ENCODE measurements at regions not wholly inside any gene's neighbourhood (a gene's known extent, or its start where the extent isn't known, plus 50 kb on each side); places are given as distances from the start of the nearest gene placed in this dataset.

DNA sequence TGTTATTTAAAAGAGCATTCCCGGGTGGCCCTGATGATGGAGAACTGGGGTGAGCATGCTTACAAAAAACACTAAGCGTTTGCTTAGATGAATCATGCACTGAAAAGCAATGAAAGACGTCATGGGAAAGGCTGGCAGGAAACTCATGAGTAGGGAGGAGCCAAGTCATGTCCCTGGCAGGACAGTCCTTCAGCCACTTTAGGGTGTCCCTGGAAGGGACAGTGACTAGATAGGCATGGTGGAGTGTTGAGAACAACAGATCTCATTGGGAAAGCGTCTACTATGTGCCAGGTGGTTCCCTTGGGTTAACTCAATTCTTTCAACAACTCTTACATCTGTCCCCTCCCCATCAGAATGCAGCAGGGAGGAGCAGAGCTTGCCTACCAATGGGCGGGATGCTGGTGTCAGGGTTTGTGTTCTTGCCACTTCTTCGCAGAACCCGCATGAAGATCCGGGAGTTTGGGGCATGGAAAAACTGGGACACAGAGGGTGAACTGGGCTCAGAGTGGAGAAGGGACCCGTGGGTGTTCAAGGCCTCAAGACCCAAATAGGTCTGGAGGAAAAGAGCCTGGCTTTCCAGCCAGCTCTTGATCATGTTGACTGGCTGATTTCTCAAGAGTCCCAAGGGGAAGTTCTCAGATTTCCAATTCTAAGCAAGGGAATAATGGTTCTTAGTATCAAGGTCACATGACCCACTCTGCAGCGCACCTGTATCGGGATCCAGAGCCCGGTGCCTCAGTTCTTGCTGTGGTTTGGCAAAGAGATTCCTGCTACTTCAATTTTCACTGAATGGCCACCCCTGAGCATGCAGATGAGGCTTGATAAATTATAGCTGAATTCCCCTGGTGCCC lies 653.9 kb upstream of the TBX3 start:
- Histone ChIP-seq H3K27me3 (ENCODE audit: control insufficient read depth in 4 of 4, insufficient read depth in 4 of 4, low read length in 3 of 4) (no peaks in the 10 kb centered on the region), H3K4me1 (ENCODE audit: control insufficient read depth in 4 of 4, insufficient read depth in 4 of 4, low read length in 3 of 4) (no peaks in the 10 kb centered on the region), H3K36me3 (ENCODE audit: control insufficient read depth in 4 of 4, insufficient read depth in 3 of 4, low read depth in 1 of 4, low read length in 3 of 4) (no peaks in the 10 kb centered on the region), H3K4me3 (ENCODE audit: low read depth in 1 of 3, low read length in 3 of 3) (no peak overlapping the region), H3K9ac (ENCODE audit: low read depth in 1 of 2, low read length in 2 of 2) (no peak overlapping the region), H3K9me3 (ENCODE audit: control insufficient read depth in 4 of 4, low read length in 3 of 4) (peaks cover 0 to 2% (median under 1%) of the 10 kb centered on the region in 4 donors), H3K27ac (ENCODE audit: low read depth in 1 of 2, low read length in 2 of 2) (no peak overlapping the region)
- WGBS = 77% methylated on average over 12 of the region's 12 CpGs
- DNase-seq (ENCODE audit: low spot score) = no peak
- TF ChIP-seq, protein P1, sequence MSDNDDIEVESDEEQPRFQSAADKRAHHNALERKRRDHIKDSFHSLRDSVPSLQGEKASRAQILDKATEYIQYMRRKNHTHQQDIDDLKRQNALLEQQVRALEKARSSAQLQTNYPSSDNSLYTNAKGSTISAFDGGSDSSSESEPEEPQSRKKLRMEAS (IDR thresholded peaks at IDR 0.05) = no peak
- TF ChIP-seq HNF4G (IDR thresholded peaks at IDR 0.05) (no peak), EGR1 (IDR thresholded peaks at IDR 0.05; ENCODE audit: low read depth in 2 of 2) (no peak), HNF4A (conservative IDR thresholded peaks at IDR 0.05) (no peak), FOXA2 (IDR thresholded peaks at IDR 0.05) (no peak)
- TF ChIP-seq, protein P2, sequence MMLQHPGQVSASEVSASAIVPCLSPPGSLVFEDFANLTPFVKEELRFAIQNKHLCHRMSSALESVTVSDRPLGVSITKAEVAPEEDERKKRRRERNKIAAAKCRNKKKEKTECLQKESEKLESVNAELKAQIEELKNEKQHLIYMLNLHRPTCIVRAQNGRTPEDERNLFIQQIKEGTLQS (IDR thresholded peaks at IDR 0.05) = no peak
- TF ChIP-seq, protein P3, sequence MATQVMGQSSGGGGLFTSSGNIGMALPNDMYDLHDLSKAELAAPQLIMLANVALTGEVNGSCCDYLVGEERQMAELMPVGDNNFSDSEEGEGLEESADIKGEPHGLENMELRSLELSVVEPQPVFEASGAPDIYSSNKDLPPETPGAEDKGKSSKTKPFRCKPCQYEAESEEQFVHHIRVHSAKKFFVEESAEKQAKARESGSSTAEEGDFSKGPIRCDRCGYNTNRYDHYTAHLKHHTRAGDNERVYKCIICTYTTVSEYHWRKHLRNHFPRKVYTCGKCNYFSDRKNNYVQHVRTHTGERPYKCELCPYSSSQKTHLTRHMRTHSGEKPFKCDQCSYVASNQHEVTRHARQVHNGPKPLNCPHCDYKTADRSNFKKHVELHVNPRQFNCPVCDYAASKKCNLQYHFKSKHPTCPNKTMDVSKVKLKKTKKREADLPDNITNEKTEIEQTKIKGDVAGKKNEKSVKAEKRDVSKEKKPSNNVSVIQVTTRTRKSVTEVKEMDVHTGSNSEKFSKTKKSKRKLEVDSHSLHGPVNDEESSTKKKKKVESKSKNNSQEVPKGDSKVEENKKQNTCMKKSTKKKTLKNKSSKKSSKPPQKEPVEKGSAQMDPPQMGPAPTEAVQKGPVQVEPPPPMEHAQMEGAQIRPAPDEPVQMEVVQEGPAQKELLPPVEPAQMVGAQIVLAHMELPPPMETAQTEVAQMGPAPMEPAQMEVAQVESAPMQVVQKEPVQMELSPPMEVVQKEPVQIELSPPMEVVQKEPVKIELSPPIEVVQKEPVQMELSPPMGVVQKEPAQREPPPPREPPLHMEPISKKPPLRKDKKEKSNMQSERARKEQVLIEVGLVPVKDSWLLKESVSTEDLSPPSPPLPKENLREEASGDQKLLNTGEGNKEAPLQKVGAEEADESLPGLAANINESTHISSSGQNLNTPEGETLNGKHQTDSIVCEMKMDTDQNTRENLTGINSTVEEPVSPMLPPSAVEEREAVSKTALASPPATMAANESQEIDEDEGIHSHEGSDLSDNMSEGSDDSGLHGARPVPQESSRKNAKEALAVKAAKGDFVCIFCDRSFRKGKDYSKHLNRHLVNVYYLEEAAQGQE (IDR thresholded peaks at IDR 0.05) = no peak

DNA sequence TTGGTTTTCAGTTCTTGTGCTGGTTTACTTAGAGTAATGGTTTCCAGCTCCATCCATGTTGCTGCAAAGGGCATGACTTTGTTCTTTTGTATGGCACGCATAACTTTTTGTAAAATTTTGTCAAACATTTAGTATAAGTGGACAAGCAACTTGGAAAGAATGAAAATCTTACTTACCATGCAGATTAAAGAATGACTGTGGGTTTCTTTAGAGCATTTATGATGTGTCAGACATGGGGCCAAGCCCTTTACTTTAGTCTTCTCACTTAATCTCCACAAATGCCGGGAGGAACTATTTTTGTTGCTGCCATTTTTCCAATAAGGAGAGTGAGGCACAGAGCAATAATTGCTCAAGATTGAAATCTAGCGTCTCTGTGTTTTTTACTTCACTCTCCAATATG lies 652.5 kb upstream of the TBX3 start:
- H3K27me3 ChIP-seq (ENCODE audit: control insufficient read depth in 4 of 4, insufficient read depth in 4 of 4, low read length in 3 of 4) = no peaks in the 10 kb centered on the region
- DNase-seq (ENCODE audit: low spot score) = no peak
- WGBS = 92% methylated on average over 3 of the region's 3 CpGs
- H3K36me3 ChIP-seq (ENCODE audit: control insufficient read depth in 4 of 4, insufficient read depth in 3 of 4, low read depth in 1 of 4, low read length in 3 of 4) = no peaks in the 10 kb centered on the region
- H3K4me3 ChIP-seq (ENCODE audit: low read depth in 1 of 3, low read length in 3 of 3) = no peak overlapping the region
- H3K9me3 ChIP-seq (ENCODE audit: control insufficient read depth in 4 of 4, low read length in 3 of 4) = peaks cover 0 to 2% (median 0%) of the 10 kb centered on the region in 4 donors
- H3K27ac ChIP-seq (ENCODE audit: low read depth in 1 of 2, low read length in 2 of 2) = no peak overlapping the region
- no peak overlapping the region for H3K9ac ChIP-seq (ENCODE audit: low read depth in 1 of 2, low read length in 2 of 2)
- TF ChIP-seq HNF4G (IDR thresholded peaks at IDR 0.05) (no peak), GABPA (IDR thresholded peaks at IDR 0.05 in 1 of 2, conservative IDR thresholded peaks at IDR 0.05 in 1 of 2) (no peak), TAF1 (conservative IDR thresholded peaks at IDR 0.05) (no peak), FOXA2 (IDR thresholded peaks at IDR 0.05) (no peak), FOXA1 (IDR thresholded peaks at IDR 0.05) (no peak), YY1 (IDR thresholded peaks at IDR 0.05) (no peak)
- TF ChIP-seq, protein P4, sequence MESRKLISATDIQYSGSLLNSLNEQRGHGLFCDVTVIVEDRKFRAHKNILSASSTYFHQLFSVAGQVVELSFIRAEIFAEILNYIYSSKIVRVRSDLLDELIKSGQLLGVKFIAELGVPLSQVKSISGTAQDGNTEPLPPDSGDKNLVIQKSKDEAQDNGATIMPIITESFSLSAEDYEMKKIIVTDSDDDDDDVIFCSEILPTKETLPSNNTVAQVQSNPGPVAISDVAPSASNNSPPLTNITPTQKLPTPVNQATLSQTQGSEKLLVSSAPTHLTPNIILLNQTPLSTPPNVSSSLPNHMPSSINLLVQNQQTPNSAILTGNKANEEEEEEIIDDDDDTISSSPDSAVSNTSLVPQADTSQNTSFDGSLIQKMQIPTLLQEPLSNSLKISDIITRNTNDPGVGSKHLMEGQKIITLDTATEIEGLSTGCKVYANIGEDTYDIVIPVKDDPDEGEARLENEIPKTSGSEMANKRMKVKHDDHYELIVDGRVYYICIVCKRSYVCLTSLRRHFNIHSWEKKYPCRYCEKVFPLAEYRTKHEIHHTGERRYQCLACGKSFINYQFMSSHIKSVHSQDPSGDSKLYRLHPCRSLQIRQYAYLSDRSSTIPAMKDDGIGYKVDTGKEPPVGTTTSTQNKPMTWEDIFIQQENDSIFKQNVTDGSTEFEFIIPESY (IDR thresholded peaks at IDR 0.05) = no peak
- TF ChIP-seq, protein P3 (IDR thresholded peaks at IDR 0.05) = no peak
- TF ChIP-seq, protein P5, sequence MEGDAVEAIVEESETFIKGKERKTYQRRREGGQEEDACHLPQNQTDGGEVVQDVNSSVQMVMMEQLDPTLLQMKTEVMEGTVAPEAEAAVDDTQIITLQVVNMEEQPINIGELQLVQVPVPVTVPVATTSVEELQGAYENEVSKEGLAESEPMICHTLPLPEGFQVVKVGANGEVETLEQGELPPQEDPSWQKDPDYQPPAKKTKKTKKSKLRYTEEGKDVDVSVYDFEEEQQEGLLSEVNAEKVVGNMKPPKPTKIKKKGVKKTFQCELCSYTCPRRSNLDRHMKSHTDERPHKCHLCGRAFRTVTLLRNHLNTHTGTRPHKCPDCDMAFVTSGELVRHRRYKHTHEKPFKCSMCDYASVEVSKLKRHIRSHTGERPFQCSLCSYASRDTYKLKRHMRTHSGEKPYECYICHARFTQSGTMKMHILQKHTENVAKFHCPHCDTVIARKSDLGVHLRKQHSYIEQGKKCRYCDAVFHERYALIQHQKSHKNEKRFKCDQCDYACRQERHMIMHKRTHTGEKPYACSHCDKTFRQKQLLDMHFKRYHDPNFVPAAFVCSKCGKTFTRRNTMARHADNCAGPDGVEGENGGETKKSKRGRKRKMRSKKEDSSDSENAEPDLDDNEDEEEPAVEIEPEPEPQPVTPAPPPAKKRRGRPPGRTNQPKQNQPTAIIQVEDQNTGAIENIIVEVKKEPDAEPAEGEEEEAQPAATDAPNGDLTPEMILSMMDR (IDR thresholded peaks at IDR 0.05; ENCODE audit: low read depth, low read length, missing input control) = no peak
- no peaks in the 10 kb centered on the region for H3K4me1 ChIP-seq (ENCODE audit: control insufficient read depth in 4 of 4, insufficient read depth in 4 of 4, low read length in 3 of 4)

All from liver (tissue), 8 donors.